GM18520 (cell line): ENCODE measurements at regions not wholly inside any gene's neighbourhood (a gene's known extent, or its start where the extent isn't known, plus 50 kb on each side); places are given as distances from the start of the nearest gene placed in this dataset.

Source experiments
- ATAC-seq: cut with Tn5 transposase; IDR thresholded peaks from one replicate; pipeline ENCODE4 v1.9.1; 2021; ENCODE audit not compliant: unreplicated experiment

DNA sequence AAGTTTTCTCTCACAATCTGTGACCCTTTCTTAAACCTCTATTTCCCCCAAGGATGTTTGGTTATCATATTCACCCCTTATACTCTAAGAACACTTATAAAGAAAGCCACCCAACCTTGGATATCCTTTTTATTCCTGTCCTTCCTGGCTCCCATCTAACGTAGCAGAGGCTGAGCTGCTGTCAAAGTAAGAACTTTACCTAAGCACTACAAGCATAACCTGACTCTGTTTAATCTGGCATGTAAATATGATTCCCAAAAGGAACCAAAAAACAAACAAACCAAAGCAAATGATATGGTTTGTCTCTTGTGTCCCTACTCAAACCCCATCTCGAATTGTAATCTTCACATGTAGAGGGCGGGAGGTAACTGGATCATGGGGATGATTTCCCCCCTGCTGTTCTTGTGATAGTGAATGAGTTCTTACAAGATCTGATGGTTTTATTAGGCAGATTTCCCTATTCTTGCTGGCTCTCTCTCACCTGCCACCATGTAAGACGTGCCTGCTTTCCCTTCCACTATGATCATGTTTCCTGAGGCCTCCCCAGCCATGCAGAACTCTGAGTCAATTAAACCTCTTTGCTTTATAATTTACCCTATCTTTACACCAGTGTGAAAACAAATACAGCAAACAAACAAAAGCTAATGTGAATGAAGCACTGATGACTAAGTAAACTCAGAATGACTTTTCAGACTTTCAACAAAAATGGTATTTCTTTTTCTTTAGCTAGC is 72.7 kb upstream of the SPOPL start:
- no peak for ATAC-seq

DNA sequence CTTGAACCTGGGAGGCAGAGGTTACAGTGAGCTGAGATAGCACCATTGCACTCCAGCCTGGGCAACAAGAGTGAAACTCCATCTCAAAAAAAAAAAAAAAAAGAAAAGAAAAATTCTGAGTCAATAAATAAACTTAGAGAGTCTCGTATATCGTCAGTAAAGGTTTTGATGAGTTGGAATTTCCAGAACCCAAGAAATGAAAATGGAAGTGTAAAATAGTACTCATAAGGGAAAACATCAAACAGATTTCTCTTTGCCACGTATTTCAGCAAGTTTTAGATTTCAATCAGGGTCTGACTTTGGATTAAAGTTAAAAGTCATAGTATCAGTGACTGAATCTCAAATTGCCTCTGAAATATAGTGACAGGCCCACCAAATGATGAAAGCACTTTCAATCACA is 71.4 kb upstream of the SPOPL start:
- no peak for ATAC-seq

DNA sequence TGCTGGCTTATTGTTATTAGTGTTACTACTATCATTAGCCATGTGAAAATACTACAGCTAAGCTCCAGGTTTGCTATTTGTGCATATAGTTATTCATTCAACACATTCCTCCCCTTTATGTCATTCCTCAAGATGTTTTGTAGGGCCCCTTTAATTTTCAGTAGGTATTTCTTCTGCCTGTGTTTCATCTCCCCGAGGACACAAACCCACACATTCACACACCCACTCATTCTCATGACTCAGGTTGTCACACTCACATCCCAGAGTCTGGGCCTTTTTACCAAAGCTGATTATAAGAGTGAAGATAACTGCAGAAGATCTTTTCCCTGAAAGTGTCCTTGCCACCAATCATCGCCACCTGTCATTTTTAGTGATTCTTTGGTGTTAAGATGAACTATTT is 68.6 kb upstream of the SPOPL start:
- ATAC-seq: no peak

DNA sequence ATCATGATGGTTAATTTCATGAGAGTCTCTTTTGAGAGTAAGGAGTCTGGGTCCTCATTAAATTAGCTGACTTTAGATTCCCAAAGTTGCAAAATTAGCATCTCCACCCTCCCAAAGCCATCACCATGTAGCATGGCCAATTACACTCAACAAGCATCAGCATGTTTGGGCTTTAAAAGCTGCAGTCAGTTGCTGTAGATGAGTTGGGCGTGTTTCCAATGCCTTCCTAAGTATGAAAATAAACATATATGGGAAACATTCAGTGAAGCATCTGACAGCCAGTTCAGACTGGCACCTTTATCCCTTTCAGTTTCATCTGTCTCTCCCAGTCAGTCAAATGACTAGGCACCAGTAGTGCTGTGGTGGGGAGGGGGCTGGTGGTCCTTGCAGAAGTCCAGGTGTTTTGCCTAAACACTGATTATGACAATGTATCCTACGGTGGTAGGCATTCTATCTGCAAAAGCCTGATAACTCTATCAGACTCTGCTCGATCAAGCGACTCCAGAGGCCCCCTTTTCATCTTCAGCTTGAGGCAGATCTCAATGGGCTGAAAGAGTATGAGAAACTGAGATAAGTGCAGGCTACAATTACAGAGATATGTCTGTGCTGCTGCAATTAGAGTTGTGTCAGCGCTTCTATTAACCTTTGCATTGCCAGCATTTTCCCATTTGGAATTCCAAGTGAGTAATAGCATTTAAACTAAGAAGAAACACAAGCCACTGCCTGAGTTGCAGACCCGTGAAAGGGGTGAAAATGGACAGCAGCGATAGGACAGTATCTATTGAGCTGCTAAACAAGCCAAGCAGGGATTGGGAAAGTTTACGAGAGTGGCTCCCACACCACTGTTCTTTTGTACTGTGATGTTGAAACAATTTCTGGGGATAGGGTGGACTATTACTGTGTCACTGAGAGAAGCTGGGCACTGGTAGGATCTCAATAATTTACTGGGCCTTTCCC is 67.3 kb upstream of the SPOPL start:
- no peak for ATAC-seq

DNA sequence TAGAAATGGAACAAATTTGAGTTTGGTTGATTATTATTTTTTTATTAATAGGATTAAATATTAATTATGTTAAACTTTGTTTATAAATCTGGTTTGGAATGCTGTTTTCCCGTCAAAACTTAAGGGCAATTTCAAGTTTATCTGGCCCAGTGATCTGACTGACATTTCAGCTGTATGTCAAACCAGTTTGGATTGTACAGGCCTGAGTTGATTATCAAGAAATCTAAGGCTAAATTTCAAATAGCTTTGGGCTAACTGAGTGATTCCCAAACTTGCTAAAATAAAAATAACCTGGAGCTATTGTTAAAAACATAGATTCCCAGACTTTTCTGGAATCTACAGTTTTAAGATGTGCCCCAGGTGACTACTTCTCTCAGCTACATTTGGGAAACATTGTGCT is 65.9 kb upstream of the SPOPL start:
- ATAC-seq: no peak

DNA sequence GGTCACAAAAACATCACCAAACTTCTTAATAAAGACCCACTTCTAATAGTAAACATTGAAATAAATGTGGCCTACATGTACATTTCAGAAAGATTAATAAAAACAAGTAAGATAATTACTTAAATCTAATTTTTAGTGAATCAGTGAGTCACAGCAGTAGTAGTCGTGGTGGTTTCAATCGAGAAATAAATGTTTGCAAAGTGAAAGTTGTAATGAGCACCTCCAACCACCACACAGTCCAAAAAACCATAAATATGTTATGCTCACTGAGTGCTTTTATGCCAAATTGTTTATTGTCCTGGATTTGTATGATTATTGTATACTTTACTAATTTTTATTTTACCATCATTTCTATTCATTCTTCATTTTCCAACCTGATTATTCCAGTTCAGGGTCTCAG is 61.8 kb upstream of the SPOPL start:
- ATAC-seq: no peak

DNA sequence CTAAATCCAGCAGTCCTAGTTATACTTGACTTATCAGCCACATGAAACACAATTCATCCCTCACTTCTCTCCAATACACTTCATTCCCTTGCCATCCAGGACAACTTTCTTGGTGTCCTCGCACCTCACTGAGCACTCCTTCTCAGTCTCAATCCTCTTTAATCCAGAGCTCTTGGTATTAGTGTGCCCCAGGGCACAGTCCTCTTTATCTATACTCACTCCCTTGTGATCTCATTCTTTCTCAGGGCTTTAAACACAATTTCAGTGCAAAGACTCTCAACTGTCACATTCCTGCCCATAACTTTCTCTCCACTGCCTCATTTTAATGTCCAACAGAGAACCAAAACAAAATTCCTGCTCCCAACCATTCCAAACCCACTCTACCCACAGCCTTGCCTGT is 60.8 kb upstream of the SPOPL start:
- no peak for ATAC-seq

- ATAC-seq: no peak
Observed at GRCh38 chr2:138441916-138442315, 59.7 kb upstream of the SPOPL start.

- ATAC-seq: no peak
Observed at GRCh38 chr2:138444411-138444810, 57.2 kb upstream of the SPOPL start.

- no peak for ATAC-seq
Observed at GRCh38 chr2:138445227-138445626, 56.3 kb upstream of the SPOPL start.

DNA sequence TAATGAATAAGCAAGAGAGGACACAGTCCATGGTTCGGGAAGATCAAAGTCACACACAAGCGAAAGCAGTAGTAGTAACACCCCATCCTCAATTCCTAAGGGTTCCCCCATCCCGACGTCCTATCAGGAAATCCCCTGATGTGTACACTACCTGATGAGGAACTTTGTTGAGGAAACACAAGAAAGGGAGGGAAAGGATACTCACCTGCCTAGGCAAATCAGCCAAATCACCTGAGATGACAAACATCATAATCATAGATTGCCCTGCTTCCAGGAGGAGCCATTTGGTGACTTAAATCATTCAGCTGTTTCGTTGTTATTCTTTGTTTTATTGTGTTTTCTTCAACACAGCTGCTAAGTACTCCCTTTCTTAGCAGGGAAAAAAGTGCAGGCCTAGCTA is 55.5 kb upstream of the SPOPL start:
- no peak for ATAC-seq

- ATAC-seq: no peak
Observed at GRCh38 chr2:138447889-138448570, 53.5 kb upstream of the SPOPL start.
